SK-N-SH treated with all-trans-retinoic acid at 6 μM for 48 hours (cell line): ENCODE measurements at regions not wholly inside any gene's neighbourhood (a gene's known extent, or its start where the extent isn't known, plus 50 kb on each side); places are given as distances from the start of the nearest gene placed in this dataset.

ENCODE experiments used
- ATAC-seq: fragments of 200-7000 bp; cut with Tn5 transposase; 3 replicates; pipeline ENCODE4 v1.9.1; 2020; ENCODE audit warnings: mild to moderate bottlenecking, moderate library complexity
- ARNTL ChIP-seq: fragments of 450-650 bp; formaldehyde crosslinking; IDR thresholded peaks from 2 replicates; pipeline ENCODE4 v1.5.0; 2020; ENCODE audit warnings: low read depth, mild to moderate bottlenecking, moderate library complexity, borderline replicate concordance
- BACH2 ChIP-seq: fragments of 250-450 bp; sonication (Bioruptor Pico); IDR thresholded peaks from 2 replicates; pipeline ENCODE4 v1.9.0; 2021; ENCODE audit warnings: mild to moderate bottlenecking, borderline replicate concordance
- CSDC2 ChIP-seq: fragments of 250-450 bp; sonication (Bioruptor Pico); IDR thresholded peaks from 2 replicates; pipeline ENCODE4 v1.5.0; 2020; ENCODE audit warnings: mild to moderate bottlenecking, moderate library complexity
- ESRRG ChIP-seq: fragments of 250-450 bp; sonication (Bioruptor Pico); IDR thresholded peaks from 2 replicates; pipeline ENCODE4 v1.6.1; 2021; ENCODE audit warnings: mild to moderate bottlenecking
- GLIS3 ChIP-seq: fragments of 250-450 bp; sonication (Bioruptor Pico); IDR thresholded peaks from 2 replicates; pipeline ENCODE4 v1.5.0; 2020; ENCODE audit warnings: mild to moderate bottlenecking, moderate library complexity
- ISL1 ChIP-seq: fragments of 250-450 bp; sonication (Bioruptor Pico); IDR thresholded peaks from 2 replicates; pipeline ENCODE4 v2.1.2; 2022; ENCODE audit warnings: mild to moderate bottlenecking, moderate library complexity
- OSR1 ChIP-seq: fragments of 250-450 bp; sonication (Bioruptor Pico); IDR thresholded peaks from 2 replicates; pipeline ENCODE4 v1.8.0; 2022; ENCODE audit warnings: moderate library complexity, mild to moderate bottlenecking, inconsistent platforms
- PPARA ChIP-seq: fragments of 250-450 bp; sonication (Bioruptor Pico); IDR thresholded peaks from 2 replicates; pipeline ENCODE4 v1.5.0; 2020; ENCODE audit warnings: mild to moderate bottlenecking, borderline replicate concordance
- RARB ChIP-seq: fragments of 250-450 bp; sonication (Bioruptor Pico); IDR thresholded peaks from 2 replicates; pipeline ENCODE4 v1.8.0; 2021; ENCODE audit warnings: mild to moderate bottlenecking, moderate library complexity
- SNAI2 ChIP-seq: fragments of 250-450 bp; sonication (Bioruptor Pico); IDR thresholded peaks from 2 replicates; pipeline ENCODE4 v1.5.0; 2020; ENCODE audit warnings: mild to moderate bottlenecking, moderate library complexity
- TCF4 ChIP-seq: fragments of 250-450 bp; sonication (Bioruptor Pico); IDR thresholded peaks from 2 replicates; pipeline ENCODE4 v1.8.0; 2021; ENCODE audit warnings: mild to moderate bottlenecking, moderate library complexity, borderline replicate concordance
- TOX ChIP-seq: fragments of 250-450 bp; sonication (Bioruptor Pico); IDR thresholded peaks from 2 replicates; pipeline ENCODE4 v1.8.0; 2021; ENCODE audit warnings: mild to moderate bottlenecking, moderate library complexity, borderline replicate concordance
- ZC3H10 ChIP-seq: fragments of 250-450 bp; sonication (Bioruptor Pico); IDR thresholded peaks from 2 replicates; pipeline ENCODE4 v1.5.1; 2021; ENCODE audit warnings: mild to moderate bottlenecking, moderate library complexity
- ZFP30 ChIP-seq: fragments of 450-650 bp; formaldehyde crosslinking; IDR thresholded peaks from 2 replicates; pipeline ENCODE4 v1.5.0; 2022; ENCODE audit warnings: mild to moderate bottlenecking, moderate library complexity
- ZNF565 ChIP-seq: fragments of 450-650 bp; formaldehyde crosslinking; conservative IDR thresholded peaks from 2 replicates; pipeline ENCODE4 v1.5.0; 2020; ENCODE audit warnings: low read depth, mild to moderate bottlenecking, moderate library complexity
- ZNF70 ChIP-seq: fragments of 450-650 bp; formaldehyde crosslinking; IDR thresholded peaks from 2 replicates; pipeline ENCODE4 v1.5.0; 2020; ENCODE audit warnings: mild to moderate bottlenecking, moderate library complexity
- ZNF8 ChIP-seq: fragments of 450-650 bp; formaldehyde crosslinking; IDR thresholded peaks from 2 replicates; pipeline ENCODE4 v1.5.0; 2020; ENCODE audit warnings: mild to moderate bottlenecking, moderate library complexity
- TF ChIP-seq, protein P1 (sequence below): fragments of 250-450 bp; sonication (Bioruptor Pico); IDR thresholded peaks from 2 replicates; pipeline ENCODE4 v1.5.1; 2021; ENCODE audit warnings: mild to moderate bottlenecking, moderate library complexity
- TF ChIP-seq, protein P2 (sequence below): fragments of 250-450 bp; sonication (Bioruptor Pico); IDR thresholded peaks from 2 replicates; pipeline ENCODE4 v1.5.0; 2020; ENCODE audit warnings: mild to moderate bottlenecking, moderate library complexity
- TF ChIP-seq, protein P3 (sequence below): fragments of 250-450 bp; sonication (Bioruptor Pico); IDR thresholded peaks from 2 replicates; pipeline ENCODE4 v1.5.1; 2020; ENCODE audit warnings: low read depth, mild to moderate bottlenecking, moderate library complexity

DNA sequence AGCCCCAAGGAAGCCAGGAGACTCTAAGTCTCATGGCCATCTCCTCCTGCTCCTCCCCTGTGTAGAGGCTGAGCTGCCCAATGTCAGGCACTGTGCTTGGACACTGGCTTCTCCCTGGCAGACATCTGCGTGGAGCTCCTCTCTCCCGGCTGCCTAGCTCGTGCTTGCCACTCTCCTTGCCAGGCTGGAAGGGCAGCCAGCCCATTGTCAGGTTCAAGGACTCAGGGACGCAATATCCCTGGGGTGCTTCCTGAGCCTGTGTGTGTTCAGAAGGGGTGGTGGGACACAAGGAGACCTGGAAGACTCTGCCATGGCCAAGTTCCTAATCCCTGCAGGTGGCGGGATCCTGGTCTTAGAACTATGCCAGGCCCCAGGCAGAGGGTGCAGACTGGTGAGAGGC is 65.4 kb upstream of the PARP1 start:
- no peak for ATAC-seq
- no peak for TF ChIP-seq GLIS3 (CRISPR knock-in tag)
- TF ChIP-seq, protein P1, sequence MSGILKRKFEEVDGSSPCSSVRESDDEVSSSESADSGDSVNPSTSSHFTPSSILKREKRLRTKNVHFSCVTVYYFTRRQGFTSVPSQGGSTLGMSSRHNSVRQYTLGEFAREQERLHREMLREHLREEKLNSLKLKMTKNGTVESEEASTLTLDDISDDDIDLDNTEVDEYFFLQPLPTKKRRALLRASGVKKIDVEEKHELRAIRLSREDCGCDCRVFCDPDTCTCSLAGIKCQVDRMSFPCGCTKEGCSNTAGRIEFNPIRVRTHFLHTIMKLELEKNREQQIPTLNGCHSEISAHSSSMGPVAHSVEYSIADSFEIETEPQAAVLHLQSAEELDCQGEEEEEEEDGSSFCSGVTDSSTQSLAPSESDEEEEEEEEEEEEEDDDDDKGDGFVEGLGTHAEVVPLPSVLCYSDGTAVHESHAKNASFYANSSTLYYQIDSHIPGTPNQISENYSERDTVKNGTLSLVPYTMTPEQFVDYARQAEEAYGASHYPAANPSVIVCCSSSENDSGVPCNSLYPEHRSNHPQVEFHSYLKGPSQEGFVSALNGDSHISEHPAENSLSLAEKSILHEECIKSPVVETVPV (CRISPR knock-in tag), result no peak
- no peak for TF ChIP-seq ISL1 (CRISPR knock-in tag)
- TF ChIP-seq SNAI2 (CRISPR knock-in tag), result no peak
- no peak for TF ChIP-seq CSDC2
- TF ChIP-seq TOX (CRISPR knock-in tag), result no peak
- peak; percentile 20; the same call in 1 of the 2 replicates for TF ChIP-seq TCF4 (CRISPR knock-in tag)
- no peak for TF ChIP-seq OSR1 (CRISPR knock-in tag)

DNA sequence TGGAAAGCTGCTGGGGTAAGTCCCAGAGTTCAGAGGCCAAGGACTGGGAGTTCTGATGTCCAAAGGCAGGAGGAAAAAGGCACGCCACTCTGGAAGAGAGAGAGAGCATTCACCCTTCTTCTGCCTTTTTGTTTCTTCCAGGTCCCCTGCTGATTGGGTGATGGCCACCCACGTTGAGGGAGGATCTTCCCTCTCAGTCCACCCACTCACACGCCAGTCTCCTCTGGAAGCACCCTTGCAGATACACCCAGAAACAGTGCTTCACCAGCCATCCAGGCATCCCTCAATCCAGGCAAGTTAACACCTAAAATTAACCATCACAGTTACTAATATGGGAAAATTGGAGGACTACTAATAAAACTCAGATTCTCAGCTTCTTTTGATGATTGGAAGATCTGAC is 66.1 kb upstream of the PARP1 start:
- ATAC-seq, result no peak
- TF ChIP-seq TCF4 (CRISPR knock-in tag) (no peak), ESRRG (CRISPR knock-in tag) (no peak), PPARA (CRISPR knock-in tag) (no peak), RARB (no peak), ISL1 (CRISPR knock-in tag) (no peak), ZNF70 (CRISPR knock-in tag) (no peak)
- TF ChIP-seq, all 23 proteins: peak for 0

DNA sequence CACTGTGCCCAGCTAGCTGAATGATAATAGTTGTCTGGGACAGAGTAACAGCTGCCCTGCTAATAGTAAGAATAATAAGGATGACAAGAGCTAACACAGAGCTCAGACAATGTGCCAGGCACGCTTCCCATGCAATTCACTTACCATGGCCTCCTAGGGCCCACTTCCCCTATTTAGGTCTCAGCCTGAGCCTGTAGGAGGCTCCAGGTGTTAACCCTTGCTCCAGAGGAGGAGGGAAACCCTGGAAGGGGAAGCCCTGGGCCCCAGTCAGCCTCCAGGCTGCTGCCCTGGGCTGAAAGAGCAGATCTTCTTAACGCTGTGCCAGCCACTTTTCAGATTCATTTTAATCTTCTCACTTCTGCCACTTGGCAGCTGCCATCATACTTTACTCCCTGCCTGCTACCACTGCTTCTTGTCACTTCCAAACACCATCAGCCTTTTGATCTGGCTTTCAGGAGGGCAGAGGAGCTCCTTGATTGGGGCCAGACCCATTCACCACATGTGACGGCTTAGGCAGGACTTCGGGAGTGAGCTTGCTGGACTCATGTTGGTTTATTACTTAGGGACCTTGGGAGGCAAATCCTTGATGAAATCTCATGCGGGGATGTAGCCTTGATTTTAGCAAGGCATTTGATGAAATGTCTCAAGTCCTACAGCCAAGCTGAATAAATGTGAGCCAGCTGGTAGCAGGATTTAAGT is 66.7 kb upstream of the PARP1 start:
- TF ChIP-seq TOX (CRISPR knock-in tag) (no peak), RARB (no peak), ZNF8 (no peak), ESRRG (CRISPR knock-in tag) (no peak), ZC3H10 (CRISPR knock-in tag) (no peak), ZNF565 (CRISPR knock-in tag) (no peak), ZFP30 (CRISPR knock-in tag) (no peak), TCF4 (CRISPR knock-in tag) (no peak), GLIS3 (CRISPR knock-in tag) (no peak), ISL1 (CRISPR knock-in tag) (no peak)
- TF ChIP-seq, protein P2, sequence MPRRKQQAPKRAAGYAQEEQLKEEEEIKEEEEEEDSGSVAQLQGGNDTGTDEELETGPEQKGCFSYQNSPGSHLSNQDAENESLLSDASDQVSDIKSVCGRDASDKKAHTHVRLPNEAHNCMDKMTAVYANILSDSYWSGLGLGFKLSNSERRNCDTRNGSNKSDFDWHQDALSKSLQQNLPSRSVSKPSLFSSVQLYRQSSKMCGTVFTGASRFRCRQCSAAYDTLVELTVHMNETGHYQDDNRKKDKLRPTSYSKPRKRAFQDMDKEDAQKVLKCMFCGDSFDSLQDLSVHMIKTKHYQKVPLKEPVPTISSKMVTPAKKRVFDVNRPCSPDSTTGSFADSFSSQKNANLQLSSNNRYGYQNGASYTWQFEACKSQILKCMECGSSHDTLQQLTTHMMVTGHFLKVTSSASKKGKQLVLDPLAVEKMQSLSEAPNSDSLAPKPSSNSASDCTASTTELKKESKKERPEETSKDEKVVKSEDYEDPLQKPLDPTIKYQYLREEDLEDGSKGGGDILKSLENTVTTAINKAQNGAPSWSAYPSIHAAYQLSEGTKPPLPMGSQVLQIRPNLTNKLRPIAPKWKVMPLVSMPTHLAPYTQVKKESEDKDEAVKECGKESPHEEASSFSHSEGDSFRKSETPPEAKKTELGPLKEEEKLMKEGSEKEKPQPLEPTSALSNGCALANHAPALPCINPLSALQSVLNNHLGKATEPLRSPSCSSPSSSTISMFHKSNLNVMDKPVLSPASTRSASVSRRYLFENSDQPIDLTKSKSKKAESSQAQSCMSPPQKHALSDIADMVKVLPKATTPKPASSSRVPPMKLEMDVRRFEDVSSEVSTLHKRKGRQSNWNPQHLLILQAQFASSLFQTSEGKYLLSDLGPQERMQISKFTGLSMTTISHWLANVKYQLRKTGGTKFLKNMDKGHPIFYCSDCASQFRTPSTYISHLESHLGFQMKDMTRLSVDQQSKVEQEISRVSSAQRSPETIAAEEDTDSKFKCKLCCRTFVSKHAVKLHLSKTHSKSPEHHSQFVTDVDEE, result no peak
- TF ChIP-seq, protein P1 (CRISPR knock-in tag), result no peak
- ATAC-seq, result no peak

DNA sequence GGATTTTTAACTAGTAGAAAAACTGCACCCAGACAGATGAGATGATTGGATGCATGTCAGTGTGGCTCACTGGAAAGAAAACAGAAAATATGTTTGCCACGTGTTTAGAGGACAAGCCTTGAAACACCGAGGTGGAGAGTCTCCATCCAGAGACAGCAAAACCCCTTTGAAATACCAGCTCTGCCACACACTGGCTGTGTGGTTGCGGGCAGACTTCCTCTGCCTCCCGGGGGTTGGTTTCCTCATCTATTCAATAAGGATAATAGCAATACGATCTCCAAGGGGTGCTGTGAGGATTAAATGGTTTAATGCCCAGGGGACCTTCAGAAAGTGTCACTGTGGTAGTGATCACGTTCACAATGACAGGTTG is 67.2 kb upstream of the PARP1 start:
- TF ChIP-seq ZNF8, result no peak
- TF ChIP-seq GLIS3 (CRISPR knock-in tag), result no peak
- no peak for TF ChIP-seq ISL1 (CRISPR knock-in tag)
- no peak for TF ChIP-seq BACH2 (CRISPR knock-in tag)
- TF ChIP-seq, protein P1 (CRISPR knock-in tag), result no peak
- TF ChIP-seq, protein P3, sequence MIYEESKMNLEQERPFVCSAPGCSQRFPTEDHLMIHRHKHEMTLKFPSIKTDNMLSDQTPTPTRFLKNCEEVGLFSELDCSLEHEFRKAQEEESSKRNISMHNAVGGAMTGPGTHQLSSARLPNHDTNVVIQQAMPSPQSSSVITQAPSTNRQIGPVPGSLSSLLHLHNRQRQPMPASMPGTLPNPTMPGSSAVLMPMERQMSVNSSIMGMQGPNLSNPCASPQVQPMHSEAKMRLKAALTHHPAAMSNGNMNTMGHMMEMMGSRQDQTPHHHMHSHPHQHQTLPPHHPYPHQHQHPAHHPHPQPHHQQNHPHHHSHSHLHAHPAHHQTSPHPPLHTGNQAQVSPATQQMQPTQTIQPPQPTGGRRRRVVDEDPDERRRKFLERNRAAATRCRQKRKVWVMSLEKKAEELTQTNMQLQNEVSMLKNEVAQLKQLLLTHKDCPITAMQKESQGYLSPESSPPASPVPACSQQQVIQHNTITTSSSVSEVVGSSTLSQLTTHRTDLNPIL (CRISPR knock-in tag), result no peak
- no peak for TF ChIP-seq ZFP30 (CRISPR knock-in tag)
- no peak for TF ChIP-seq TOX (CRISPR knock-in tag)
- TF ChIP-seq ZNF565 (CRISPR knock-in tag), result no peak
- no peak for TF ChIP-seq OSR1 (CRISPR knock-in tag)
- no peak for TF ChIP-seq ZNF70 (CRISPR knock-in tag)
- no peak for TF ChIP-seq ARNTL (CRISPR knock-in tag)
- TF ChIP-seq ZC3H10 (CRISPR knock-in tag), result no peak
- no peak for TF ChIP-seq ESRRG (CRISPR knock-in tag)
- TF ChIP-seq CSDC2, result no peak
- ATAC-seq, result no peak
